A549 (cell line): ENCODE measurements at regions not wholly inside any gene's neighbourhood (a gene's known extent, or its start where the extent isn't known, plus 50 kb on each side); places are given as distances from the start of the nearest gene placed in this dataset.

ENCODE experiments used
- ATAC-seq, 2 experiments: fragments of 200-7000 bp in 1 of 2; fragments of >200 bp in 1 of 2; cut with Nextera tagmentation in 1 of 2; cut with Tn5 transposase in 1 of 2; 3 replicates each; pipeline versions ENCODE4 v1.8.0 to v1.9.1; 2018 to 2020; ENCODE audit warnings: mild to moderate bottlenecking in 1 of 2, moderate library complexity in 1 of 2
- CTCF ChIA-PET: fragments of 300-600 bp; sonication (Branson Sonifier 250); formaldehyde crosslinking; extraction: SDS; loops from one replicate; lab custom pipeline; 2021; ENCODE audit warnings: antibody characterized with exemption, inconsistent platforms; lab: Yijun Ruan, JAX
- POLR2A ChIA-PET: fragments of 350-600 bp; formaldehyde crosslinking; extraction: SDS; loops from one replicate; lab custom pipeline; 2021; ENCODE audit warnings: antibody characterized with exemption, inconsistent platforms; lab: Yijun Ruan, JAX
- DNase-seq, 2 experiments: peaks; one replicate each; pipeline versions ENCODE4 v3.0.0 to v3.0.0-alpha.2; 2011 to 2016; ENCODE audit warnings: low read depth in 1 of 2, low spot score in 1 of 2
- FAIRE-seq: peaks from 2 replicates; lab custom pipeline; 2011; peaks lifted over from hg19 to GRCh38; lab: Jason Lieb, UNC
- H3K27ac ChIP-seq, 2 experiments: fragments of >200 bp; sonication (Bioruptor Twin); formaldehyde crosslinking; 3 replicates each; pipeline ENCODE4 v1.5.1; 2016 to 2017
- H3K4me1 ChIP-seq: fragments of >200 bp; sonication (Bioruptor Twin); formaldehyde crosslinking; 3 replicates; pipeline ENCODE4 v1.6.1; 2016
- H3K4me2 ChIP-seq: fragments of >200 bp; sonication (Bioruptor Twin); formaldehyde crosslinking; 3 replicates; pipeline ENCODE4 v1.6.1; 2016
- H3K4me3 ChIP-seq: fragments of >200 bp; sonication (Bioruptor Twin); formaldehyde crosslinking; 3 replicates; pipeline ENCODE4 v1.5.1; 2016
- H3K9me3 ChIP-seq: fragments of >200 bp; sonication (Bioruptor Twin); formaldehyde crosslinking; 3 replicates; pipeline ENCODE4 v1.6.1; 2016
- CBX8 ChIP-seq: fragments of 200-600 bp; sonication (generic); IDR thresholded peaks from 2 replicates; pipeline ENCODE4 v1.6.1; 2016
- CEBPB ChIP-seq, 2 experiments: fragments of >200 bp in 1 of 2; sonication (Bioruptor Twin) in 1 of 2; formaldehyde crosslinking in 1 of 2; IDR thresholded peaks; 2 replicates each; pipeline ENCODE4 v1.6.1; 2012 to 2016
- CHD2 ChIP-seq: fragments of 150-350 bp; IDR thresholded peaks from 2 replicates; pipeline ENCODE4 v1.6.1; 2014; ENCODE audit warnings: low read length; ENCODE audit not compliant: partially characterized antibody
- CHD4 ChIP-seq: fragments of 200-600 bp; sonication (generic); IDR thresholded peaks from 2 replicates; pipeline ENCODE4 v1.6.1; 2016; ENCODE audit warnings: antibody characterized with exemption, mild to moderate bottlenecking, borderline replicate concordance
- CTCF ChIP-seq: fragments of >200 bp; sonication (Bioruptor Twin); formaldehyde crosslinking; IDR thresholded peaks from 3 replicates; pipeline ENCODE4 v1.5.1; 2016
- EHMT2 ChIP-seq: fragments of 200-600 bp; sonication (generic); IDR thresholded peaks from 2 replicates; pipeline ENCODE4 v1.6.1; 2016; ENCODE audit warnings: antibody characterized with exemption, low read depth, mild to moderate bottlenecking, moderate library complexity
- ELK1 ChIP-seq: fragments of 150-350 bp; IDR thresholded peaks from 2 replicates; pipeline ENCODE4 v1.6.1; 2014; ENCODE audit warnings: low read depth, mild to moderate bottlenecking, low read length
- ESRRA ChIP-seq: fragments of 150-350 bp; IDR thresholded peaks from 2 replicates; pipeline ENCODE4 v1.6.1; 2014; ENCODE audit warnings: mild to moderate bottlenecking, low read length, borderline replicate concordance
- FOSL2 ChIP-seq, 2 experiments: fragments of 450-650 bp in 1 of 2; fragments of >200 bp in 1 of 2; sonication (Bioruptor Twin) in 1 of 2; formaldehyde crosslinking; IDR thresholded peaks; 2 replicates each; pipeline versions ENCODE4 v1.5.0 to v1.6.1; 2016 to 2020; ENCODE audit warnings: mild to moderate bottlenecking in 1 of 2, moderate library complexity in 1 of 2
- HDAC2 ChIP-seq: fragments of 200-600 bp; sonication (generic); IDR thresholded peaks from 2 replicates; pipeline ENCODE4 v1.6.1; 2016
- HMGXB4 ChIP-seq: fragments of 250-450 bp; sonication (Bioruptor Pico); IDR thresholded peaks from 2 replicates; pipeline ENCODE4 v1.5.0; 2021; ENCODE audit warnings: mild to moderate bottlenecking, moderate library complexity, borderline replicate concordance
- HOXA7 ChIP-seq: fragments of 250-450 bp; sonication (Bioruptor Pico); IDR thresholded peaks from 2 replicates; pipeline ENCODE4 v1.5.0; 2020; ENCODE audit warnings: mild to moderate bottlenecking, moderate library complexity
- HOXB13 ChIP-seq: fragments of 250-450 bp; sonication (Bioruptor Pico); IDR thresholded peaks from 2 replicates; pipeline ENCODE4 v1.5.0; 2020; ENCODE audit warnings: low read depth, mild to moderate bottlenecking, moderate library complexity
- MYC ChIP-seq: IDR thresholded peaks from 2 replicates; pipeline ENCODE4 v1.6.1; 2012; ENCODE audit warnings: mild to moderate bottlenecking, inconsistent platforms, low read length, improper control_type of control experiment, borderline replicate concordance
- NFE2L2 ChIP-seq: fragments of 150-350 bp; conservative IDR thresholded peaks from 2 replicates; pipeline ENCODE4 v1.6.1; 2014; ENCODE audit warnings: low read length
- NPAS2 ChIP-seq: fragments of 250-450 bp; sonication (Bioruptor Pico); IDR thresholded peaks from 2 replicates; pipeline ENCODE4 v1.8.0; 2022; ENCODE audit warnings: mild to moderate bottlenecking, moderate library complexity, borderline replicate concordance
- NR3C1 ChIP-seq: fragments of >200 bp; sonication (Bioruptor Twin); formaldehyde crosslinking; IDR thresholded peaks from 3 replicates; pipeline ENCODE4 v1.6.1; 2017
- POLR2AphosphoS2 ChIP-seq: conservative IDR thresholded peaks from 2 replicates; pipeline ENCODE4 v1.6.1; 2012; ENCODE audit warnings: low read length, improper control_type of control experiment, inconsistent platforms
- RARB ChIP-seq: fragments of 250-450 bp; sonication (Bioruptor Pico); IDR thresholded peaks from 2 replicates; pipeline ENCODE4 v1.8.0; 2021; ENCODE audit warnings: mild to moderate bottlenecking, moderate library complexity
- SREBF2 ChIP-seq: fragments of 450-650 bp; IDR thresholded peaks from 2 replicates; pipeline ENCODE4 v1.6.1; 2014; ENCODE audit warnings: mild to moderate bottlenecking, moderate library complexity
- USF2 ChIP-seq: fragments of 450-650 bp; IDR thresholded peaks from 2 replicates; pipeline ENCODE4 v1.6.1; 2014; ENCODE audit warnings: antibody characterized with exemption
- ZC3H11A ChIP-seq: fragments of 450-650 bp; IDR thresholded peaks from 2 replicates; pipeline ENCODE4 v1.6.1; 2014; ENCODE audit warnings: antibody characterized with exemption, mild to moderate bottlenecking
- WGBS: methylation state at CpG from one replicate; pipeline ENCODE4 v1.1.6; 2017; ENCODE audit errors: missing lambda C conversion rate; 5-methylcytosine and 5-hydroxymethylcytosine counted together
- TF ChIP-seq, protein P1 (sequence below): IDR thresholded peaks from 2 replicates; pipeline ENCODE4 v1.6.1; 2012; ENCODE audit warnings: low read depth, borderline replicate concordance
- TF ChIP-seq, protein P2 (sequence below): IDR thresholded peaks from 2 replicates; pipeline ENCODE4 v1.6.1; 2012
- TF ChIP-seq, protein P3 (sequence below): fragments of >200 bp; sonication (Bioruptor Twin); formaldehyde crosslinking; IDR thresholded peaks from 2 replicates; pipeline ENCODE4 v1.6.1; 2016

DNA sequence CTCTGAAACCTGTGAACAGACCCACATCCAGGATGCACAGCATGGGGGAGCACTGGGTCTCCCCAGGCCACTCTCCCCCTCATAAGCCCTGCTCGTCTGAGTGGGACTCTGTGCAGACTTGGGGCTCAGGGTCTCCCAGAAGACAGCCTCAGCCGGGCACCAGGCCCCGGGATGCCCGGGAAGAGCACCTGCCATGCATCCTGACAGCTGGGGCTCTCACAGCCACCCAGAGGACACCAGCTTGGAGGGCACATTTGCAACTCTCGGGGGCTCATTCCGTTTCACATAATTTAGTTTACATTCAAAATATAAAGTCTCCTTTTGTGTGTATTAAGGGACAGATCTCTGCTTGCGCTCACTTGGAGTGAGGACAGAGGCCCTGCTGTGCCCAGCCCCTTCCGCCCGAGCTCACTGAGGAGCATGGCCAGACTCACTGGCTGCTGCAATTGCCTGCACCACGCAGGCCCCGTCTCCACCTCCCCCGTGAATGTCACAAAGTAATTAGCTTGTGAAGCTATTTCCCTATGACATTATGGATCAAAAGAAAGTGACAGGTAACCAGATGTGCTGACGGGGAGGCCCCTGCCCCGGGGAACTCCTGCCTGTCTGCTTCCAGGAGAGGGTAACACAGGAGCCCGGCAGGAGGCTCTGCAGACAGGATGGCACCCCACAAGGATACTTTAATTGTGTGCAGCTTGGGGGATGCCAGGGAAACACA lies 275.6 kb downstream of the BRD1 start:
- Histone ChIP-seq H3K9me3 (no peaks in the 10 kb centered on the region), H3K27ac (no peak overlapping the region), H3K4me3 (no peak overlapping the region), H3K4me2 (no peak overlapping the region), H3K4me1 (no peaks in the 10 kb centered on the region)
- no peak for TF ChIP-seq NPAS2
- TF ChIP-seq CHD2, result no peak
- 5% methylated on average over 8 of the region's 15 CpGs for WGBS
- POLR2A ChIA-PET, result no interaction called here
- ATAC-seq (no peak), FAIRE-seq (no peak), DNase-seq (no peak)
- CTCF ChIA-PET, result interaction anchor here (1.1 kb wide), 2 partner anchors 8 to 118 kb away, joined by 3 read pairs; no protein-coding TSS in a partner anchor

GRCh38 chr22:49551446-49551845 lies 276.2 kb downstream of the BRD1 start:
- Histone ChIP-seq H3K4me1 (no peaks in the 10 kb centered on the region), H3K4me2 (no peak overlapping the region), H3K4me3 (no peak overlapping the region), H3K9me3 (no peaks in the 10 kb centered on the region), H3K27ac (no peak overlapping the region)
- ChIA-PET CTCF (interaction anchor here (1.1 kb wide), 1 partner anchor 117 kb away, joined by 3 read pairs; no protein-coding TSS in a partner anchor), POLR2A (no interaction called here)
- WGBS, result 17% methylated on average over 1 of the region's 10 CpGs
- TF ChIP-seq POLR2AphosphoS2 (no peak), HOXA7 (CRISPR knock-in tag) (no peak), HOXB13 (CRISPR knock-in tag) (no peak), ZC3H11A (no peak), USF2 (no peak), CHD4 (no peak), MYC (no peak), NFE2L2 (no peak), NPAS2 (no peak), HDAC2 (no peak), RARB (CRISPR knock-in tag) (no peak), CEBPB (IDR thresholded peaks at IDR 0.05) (no peak)
- TF ChIP-seq, protein P1, sequence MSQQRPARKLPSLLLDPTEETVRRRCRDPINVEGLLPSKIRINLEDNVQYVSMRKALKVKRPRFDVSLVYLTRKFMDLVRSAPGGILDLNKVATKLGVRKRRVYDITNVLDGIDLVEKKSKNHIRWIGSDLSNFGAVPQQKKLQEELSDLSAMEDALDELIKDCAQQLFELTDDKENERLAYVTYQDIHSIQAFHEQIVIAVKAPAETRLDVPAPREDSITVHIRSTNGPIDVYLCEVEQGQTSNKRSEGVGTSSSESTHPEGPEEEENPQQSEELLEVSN, result no peak
- DNase-seq (no peak), FAIRE-seq (no peak), ATAC-seq (no peak)

- TF ChIP-seq HDAC2 (no peak), CHD4 (no peak), MYC (no peak), FOSL2 (IDR thresholded peaks at IDR 0.05) (no peak), FOSL2 (CRISPR knock-in tag; IDR thresholded peaks at IDR 0.05) (no peak), SREBF2 (no peak), CBX8 (no peak), CTCF (no peak), ESRRA (no peak), NR3C1 (no peak), ZC3H11A (no peak), POLR2AphosphoS2 (no peak), EHMT2 (no peak), RARB (CRISPR knock-in tag) (no peak), HMGXB4 (CRISPR knock-in tag) (no peak), ELK1 (no peak)
- TF ChIP-seq, protein P2, sequence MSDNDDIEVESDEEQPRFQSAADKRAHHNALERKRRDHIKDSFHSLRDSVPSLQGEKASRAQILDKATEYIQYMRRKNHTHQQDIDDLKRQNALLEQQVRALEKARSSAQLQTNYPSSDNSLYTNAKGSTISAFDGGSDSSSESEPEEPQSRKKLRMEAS, result no peak
- TF ChIP-seq, protein P3, sequence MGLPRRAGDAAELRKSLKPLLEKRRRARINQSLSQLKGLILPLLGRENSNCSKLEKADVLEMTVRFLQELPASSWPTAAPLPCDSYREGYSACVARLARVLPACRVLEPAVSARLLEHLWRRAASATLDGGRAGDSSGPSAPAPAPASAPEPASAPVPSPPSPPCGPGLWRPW, result no peak
- no peak for FAIRE-seq
- Histone ChIP-seq H3K4me1 (no peaks in the 10 kb centered on the region), H3K4me2 (no peak overlapping the region), H3K27ac (no peak overlapping the region), H3K9me3 (no peaks in the 10 kb centered on the region), H3K4me3 (no peak overlapping the region)
- CTCF ChIA-PET, result interaction anchor here (1.1 kb wide), 1 partner anchor 117 kb away, joined by 3 read pairs; no protein-coding TSS in a partner anchor
- 33% methylated on average over 10 of the region's 11 CpGs for WGBS
- no peak for ATAC-seq
- DNase-seq, result no peak
- POLR2A ChIA-PET, result no interaction called here
Measured at GRCh38 chr22:49550766-49551362, 276.8 kb downstream of the BRD1 start.
